ENCODE measurements at regions not wholly inside any gene's neighbourhood (a gene's known extent, or its start where the extent isn't known, plus 50 kb on each side); places are given as distances from the start of the nearest gene placed in this dataset.

GRCh38 chr12:125272383-125272933 is 207.2 kb downstream of the AACS start:
- Histone ChIP-seq H3F3A (ENCODE audit: insufficient read depth) (no peaks in the 10 kb centered on the region), H3K9me2 (ENCODE audit: insufficient read depth) (no peaks in the 10 kb centered on the region), H3K9ac (no peak overlapping the region), H3K27me3 (replicated peaks; ENCODE audit: insufficient read depth) (no peaks in the 10 kb centered on the region), H3K79me2 (ENCODE audit: insufficient read depth) (no peaks in the 10 kb centered on the region), H3K27ac (no peak overlapping the region), H3K4me3 (no peak overlapping the region), H3K36me3 (ENCODE audit: low read depth) (no peaks in the 10 kb centered on the region), H4K20me1 (ENCODE audit: insufficient read depth) (no peaks in the 10 kb centered on the region), H3K4me2 (ENCODE audit: unreplicated experiment) (no peak overlapping the region), H2AFZ (no peak overlapping the region), H3K9me3 (ENCODE audit: low read depth) (no peaks in the 10 kb centered on the region), H3K4me1 (ENCODE audit: insufficient read depth) (no peaks in the 10 kb centered on the region)
- no peak for TF ChIP-seq EZH2 (IDR thresholded peaks at IDR 0.05; ENCODE audit: insufficient read depth, poor library complexity, severe bottlenecking)
- no peak for TF ChIP-seq EZH2phosphoT487 (IDR thresholded peaks at IDR 0.05; ENCODE audit: insufficient read depth, low read depth)
- in situ Hi-C loops (cut with MboI): no loop called here
- 8% methylated on average over 14 of the region's 14 CpGs for WGBS, 2 experiments (ENCODE audit: low coverage in 1 of 2, low lambda C conversion rate in 2 of 2, missing lambda C conversion rate in 2 of 2)
- peak; percentile 24 for DNase-seq

- Histone ChIP-seq H3K79me2 (ENCODE audit: insufficient read depth) (no peaks in the 10 kb centered on the region), H3K27me3 (replicated peaks; ENCODE audit: insufficient read depth) (no peaks in the 10 kb centered on the region), H3K4me3 (no peak overlapping the region), H3K9ac (no peak overlapping the region), H3K4me1 (ENCODE audit: insufficient read depth) (no peaks in the 10 kb centered on the region), H3K27ac (no peak overlapping the region), H2AFZ (no peak overlapping the region), H3K4me2 (ENCODE audit: unreplicated experiment) (no peak overlapping the region), H4K20me1 (ENCODE audit: insufficient read depth) (no peaks in the 10 kb centered on the region), H3K36me3 (ENCODE audit: low read depth) (no peaks in the 10 kb centered on the region), H3F3A (ENCODE audit: insufficient read depth) (no peaks in the 10 kb centered on the region), H3K9me3 (ENCODE audit: low read depth) (no peaks in the 10 kb centered on the region), H3K9me2 (ENCODE audit: insufficient read depth) (no peaks in the 10 kb centered on the region)
- TF ChIP-seq EZH2phosphoT487 (IDR thresholded peaks at IDR 0.05; ENCODE audit: insufficient read depth, low read depth) (no peak), EZH2 (IDR thresholded peaks at IDR 0.05; ENCODE audit: insufficient read depth, poor library complexity, severe bottlenecking) (no peak)
- in situ Hi-C loops (cut with MboI): no loop called here
- 60 to 61% methylated on average over 10 of the region's 10 CpGs for whole genome bisulfite sequencing, 2 experiments (ENCODE audit: low coverage in 1 of 2, low lambda C conversion rate in 2 of 2, missing lambda C conversion rate in 2 of 2)
- DNase-seq: no peak
These were observed 211.3 kb downstream of the AACS start for GRCh38 chr12:125276567-125276966.

- H3K27me3 ChIP-seq (replicated peaks; ENCODE audit: insufficient read depth): no peaks in the 10 kb centered on the region
- H3F3A ChIP-seq (ENCODE audit: insufficient read depth): no peaks in the 10 kb centered on the region
- H3K79me2 ChIP-seq (ENCODE audit: insufficient read depth): no peaks in the 10 kb centered on the region
- no peak overlapping the region for H2AFZ ChIP-seq
- no peak overlapping the region for H3K4me3 ChIP-seq
- H3K9me3 ChIP-seq (ENCODE audit: low read depth): no peaks in the 10 kb centered on the region
- H3K9ac ChIP-seq: no peak overlapping the region
- H3K4me1 ChIP-seq (ENCODE audit: insufficient read depth): no peaks in the 10 kb centered on the region
- H3K27ac ChIP-seq: no peak overlapping the region
- H4K20me1 ChIP-seq (ENCODE audit: insufficient read depth): no peaks in the 10 kb centered on the region
- 39 to 43% methylated on average over 20 of the region's 20 CpGs for WGBS, 2 experiments (ENCODE audit: low coverage in 1 of 2, low lambda C conversion rate in 2 of 2, missing lambda C conversion rate in 2 of 2)
- no peaks in the 10 kb centered on the region for H3K36me3 ChIP-seq (ENCODE audit: low read depth)
- no peak for DNase-seq
- no peaks in the 10 kb centered on the region for H3K9me2 ChIP-seq (ENCODE audit: insufficient read depth)
- no peak overlapping the region for H3K4me2 ChIP-seq (ENCODE audit: unreplicated experiment)
- TF ChIP-seq EZH2 (IDR thresholded peaks at IDR 0.05; ENCODE audit: insufficient read depth, poor library complexity, severe bottlenecking): no peak
- TF ChIP-seq EZH2phosphoT487 (IDR thresholded peaks at IDR 0.05; ENCODE audit: insufficient read depth, low read depth): no peak
- in situ Hi-C loops (cut with MboI): no loop called here
These were observed 215.5 kb downstream of the AACS start for GRCh38 chr12:125280482-125281377.

- H3K27ac ChIP-seq: no peak overlapping the region
- no peaks in the 10 kb centered on the region for H3F3A ChIP-seq (ENCODE audit: insufficient read depth)
- H3K36me3 ChIP-seq (ENCODE audit: low read depth): no peaks in the 10 kb centered on the region
- H3K4me1 ChIP-seq (ENCODE audit: insufficient read depth): no peaks in the 10 kb centered on the region
- DNase-seq: no peak
- H3K27me3 ChIP-seq (replicated peaks; ENCODE audit: insufficient read depth): no peaks in the 10 kb centered on the region
- H3K79me2 ChIP-seq (ENCODE audit: insufficient read depth): no peaks in the 10 kb centered on the region
- H3K4me3 ChIP-seq: no peak overlapping the region
- no peaks in the 10 kb centered on the region for H4K20me1 ChIP-seq (ENCODE audit: insufficient read depth)
- no peak overlapping the region for H3K4me2 ChIP-seq (ENCODE audit: unreplicated experiment)
- no peak overlapping the region for H2AFZ ChIP-seq
- no peaks in the 10 kb centered on the region for H3K9me3 ChIP-seq (ENCODE audit: low read depth)
- WGBS, 2 experiments (ENCODE audit: low coverage in 1 of 2, low lambda C conversion rate in 2 of 2, missing lambda C conversion rate in 2 of 2): 51 to 55% methylated on average over 7 of the region's 7 CpGs
- in situ Hi-C loops (cut with MboI): no loop called here
- no peaks in the 10 kb centered on the region for H3K9me2 ChIP-seq (ENCODE audit: insufficient read depth)
- H3K9ac ChIP-seq: no peak overlapping the region
- TF ChIP-seq EZH2phosphoT487 (IDR thresholded peaks at IDR 0.05; ENCODE audit: insufficient read depth, low read depth) (no peak), EZH2 (IDR thresholded peaks at IDR 0.05; ENCODE audit: insufficient read depth, poor library complexity, severe bottlenecking) (no peak)
These were observed 217.7 kb downstream of the AACS start for GRCh38 chr12:125282921-125283320.

All from GM23248 (cell line).